Limb (tissue), 2 donors: ENCODE measurements at regions not wholly inside any gene's neighbourhood (a gene's known extent, or its start where the extent isn't known, plus 50 kb on each side); places are given as distances from the start of the nearest gene placed in this dataset.
"Not testable (repeated sequence)": the region's sequence is repeated elsewhere in the genome, so short reads cannot be mapped to it uniquely, and the experiment has no call there.

Source experiments
- DNase-seq, 2 donors: peaks; one replicate each; pipeline ENCODE4 v3.0.0-alpha.2; 2016; ENCODE audit errors: extremely low spot score in 2 of 2

GRCh38 chr6:26720663-26721218 lies 61.2 kb upstream of the ZNF322 start:
- DNase-seq, result not testable (repeated sequence)

GRCh38 chr6:26730019-26730766 lies 70.6 kb upstream of the ZNF322 start:
- DNase-seq, result not testable (repeated sequence)

- DNase-seq, result not testable (repeated sequence)
Observed at GRCh38 chr6:26734776-26735472, 75.4 kb upstream of the ZNF322 start.

- no peak for DNase-seq
Observed at GRCh38 chr6:26739811-26740210, 80.3 kb upstream of the ZNF322 start.

- DNase-seq, result no peak
Observed at GRCh38 chr6:26743157-26743821, 83.7 kb upstream of the ZNF322 start.

- no peak for DNase-seq
Observed at GRCh38 chr6:26743941-26744699, 84.6 kb upstream of the ZNF322 start.

GRCh38 chr6:26744837-26745282 lies 85.3 kb upstream of the ZNF322 start:
- not testable (repeated sequence) for DNase-seq

- not testable (repeated sequence) for DNase-seq
Observed at GRCh38 chr6:26745964-26746363, 86.4 kb upstream of the ZNF322 start.

GRCh38 chr6:26749126-26749758 lies 89.7 kb upstream of the ZNF322 start:
- DNase-seq, result not testable (repeated sequence)

GRCh38 chr6:26749759-26750126 lies 90.2 kb upstream of the ZNF322 start:
- DNase-seq, result not testable (repeated sequence)

- no peak for DNase-seq
Observed at GRCh38 chr6:26754212-26754611, 94.7 kb upstream of the ZNF322 start.

GRCh38 chr6:26754801-26755200 lies 95.3 kb upstream of the ZNF322 start:
- DNase-seq, result not testable (repeated sequence)

- not testable (repeated sequence) for DNase-seq
Observed at GRCh38 chr6:26756067-26756805, 96.7 kb upstream of the ZNF322 start.

GRCh38 chr6:26766203-26766902 lies 106.8 kb upstream of the ZNF322 start:
- DNase-seq, result not testable (repeated sequence)

GRCh38 chr6:26770941-26771666 lies 111.6 kb upstream of the ZNF322 start:
- DNase-seq, result not testable (repeated sequence)

- not testable (repeated sequence) for DNase-seq
Observed at GRCh38 chr6:26773414-26773813, 113.9 kb upstream of the ZNF322 start.

- not testable (repeated sequence) for DNase-seq
Observed at GRCh38 chr6:26780563-26780962, 121.0 kb upstream of the ZNF322 start.

- not testable (repeated sequence) for DNase-seq
Observed at GRCh38 chr6:26795474-26796307, 136.1 kb upstream of the ZNF322 start.
